ENCODE measurements at regions not wholly inside any gene's neighbourhood (a gene's known extent, or its start where the extent isn't known, plus 50 kb on each side); places are given as distances from the start of the nearest gene placed in this dataset.

DNA sequence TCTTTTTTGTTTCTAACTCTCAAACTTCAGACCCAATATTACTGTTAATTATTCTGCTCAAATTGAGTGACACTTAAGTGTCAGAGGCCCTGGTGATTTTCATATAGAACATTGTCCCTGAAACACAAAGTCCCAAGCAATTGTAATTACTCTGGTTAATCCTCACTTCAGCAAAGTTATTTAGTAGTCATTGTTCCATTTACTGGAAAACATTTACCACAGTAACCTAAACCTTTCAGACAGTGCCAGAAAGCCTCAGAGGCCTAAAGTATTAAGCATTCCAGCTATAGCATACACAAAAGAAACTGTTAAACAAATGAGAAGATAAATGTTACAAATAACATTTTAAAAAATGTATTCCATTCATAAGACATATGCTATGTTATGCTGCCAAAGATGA is 237.2 kb upstream of the CDH6 start:
- TF ChIP-seq, protein P1, sequence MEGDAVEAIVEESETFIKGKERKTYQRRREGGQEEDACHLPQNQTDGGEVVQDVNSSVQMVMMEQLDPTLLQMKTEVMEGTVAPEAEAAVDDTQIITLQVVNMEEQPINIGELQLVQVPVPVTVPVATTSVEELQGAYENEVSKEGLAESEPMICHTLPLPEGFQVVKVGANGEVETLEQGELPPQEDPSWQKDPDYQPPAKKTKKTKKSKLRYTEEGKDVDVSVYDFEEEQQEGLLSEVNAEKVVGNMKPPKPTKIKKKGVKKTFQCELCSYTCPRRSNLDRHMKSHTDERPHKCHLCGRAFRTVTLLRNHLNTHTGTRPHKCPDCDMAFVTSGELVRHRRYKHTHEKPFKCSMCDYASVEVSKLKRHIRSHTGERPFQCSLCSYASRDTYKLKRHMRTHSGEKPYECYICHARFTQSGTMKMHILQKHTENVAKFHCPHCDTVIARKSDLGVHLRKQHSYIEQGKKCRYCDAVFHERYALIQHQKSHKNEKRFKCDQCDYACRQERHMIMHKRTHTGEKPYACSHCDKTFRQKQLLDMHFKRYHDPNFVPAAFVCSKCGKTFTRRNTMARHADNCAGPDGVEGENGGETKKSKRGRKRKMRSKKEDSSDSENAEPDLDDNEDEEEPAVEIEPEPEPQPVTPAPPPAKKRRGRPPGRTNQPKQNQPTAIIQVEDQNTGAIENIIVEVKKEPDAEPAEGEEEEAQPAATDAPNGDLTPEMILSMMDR (conservative IDR thresholded peaks at IDR 0.05; ENCODE audit: low read depth in 2 of 2) = no peak
- TF ChIP-seq EZH2 (IDR thresholded peaks at IDR 0.05; ENCODE audit: low read depth, unreplicated experiment) = no peak
- TF ChIP-seq ZNF331 (CRISPR knock-in tag; IDR thresholded peaks at IDR 0.05; ENCODE audit: low read depth) = no peak

Data from GM23338 (cell line).